Fibroblast of skin of back (primary cell): ENCODE measurements at regions not wholly inside any gene's neighbourhood (a gene's known extent, or its start where the extent isn't known, plus 50 kb on each side); places are given as distances from the start of the nearest gene placed in this dataset.
"Not testable (repeated sequence)": the region's sequence is repeated elsewhere in the genome, so short reads cannot be mapped to it uniquely, and the experiment has no call there.

Experiments
- DNase-seq: peaks from one replicate; pipeline ENCODE4 v3.0.0-alpha.2; 2013

DNA sequence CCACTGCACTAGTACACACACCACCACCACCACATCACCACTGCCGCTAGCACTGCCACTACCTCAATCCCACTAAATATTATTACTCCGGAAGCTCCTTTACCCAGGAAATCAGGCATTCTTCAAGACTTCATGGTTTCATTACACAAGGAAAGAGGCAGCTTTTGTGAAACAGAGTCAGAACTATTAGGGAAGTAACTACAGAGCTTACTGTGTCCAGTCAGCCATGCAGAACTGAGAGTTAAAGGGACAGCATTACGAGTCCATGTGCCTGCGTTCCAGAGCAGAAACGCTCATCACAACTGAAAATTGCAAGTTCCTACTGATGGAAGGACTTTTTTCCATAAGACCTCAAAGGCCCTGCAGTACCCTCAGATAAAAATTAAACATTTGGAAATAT lies 103.2 kb upstream of the FRG1 start:
- DNase-seq = no peak

DNA sequence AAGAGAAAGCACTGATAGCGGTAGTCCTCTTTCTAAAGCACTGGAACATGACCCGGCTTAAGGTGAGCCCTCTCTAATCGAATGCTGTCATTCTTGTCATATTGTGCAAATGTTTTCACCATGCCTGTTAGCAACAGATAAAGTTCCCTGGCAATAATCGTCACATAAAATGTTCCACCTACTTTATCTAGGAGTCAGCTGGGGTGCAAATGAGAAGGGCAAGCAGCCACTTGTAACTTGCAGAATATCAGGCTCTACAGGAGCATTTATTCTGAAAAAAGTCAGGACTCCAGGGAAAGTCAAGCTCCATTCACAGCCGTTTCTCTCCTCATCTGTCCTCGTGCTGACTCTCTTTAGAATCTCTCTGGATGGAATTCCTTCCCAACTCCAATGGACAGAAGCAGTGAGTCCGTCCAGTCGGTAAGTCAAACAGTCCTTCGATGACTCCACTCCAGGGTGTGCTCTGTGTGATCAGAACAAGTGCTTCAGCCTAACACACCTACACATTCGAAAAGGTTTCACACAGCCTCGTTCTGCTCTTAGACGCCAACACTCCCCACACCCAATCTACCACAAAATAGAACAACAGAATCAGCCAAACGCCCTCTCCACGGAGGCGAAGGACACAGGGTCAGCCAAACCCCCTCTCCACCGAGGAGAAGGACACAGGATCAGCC lies 101.7 kb upstream of the FRG1 start:
- no peak for DNase-seq

GRCh38 chr4:189840356-189840755 lies 100.3 kb upstream of the FRG1 start:
- DNase-seq = no peak

DNA sequence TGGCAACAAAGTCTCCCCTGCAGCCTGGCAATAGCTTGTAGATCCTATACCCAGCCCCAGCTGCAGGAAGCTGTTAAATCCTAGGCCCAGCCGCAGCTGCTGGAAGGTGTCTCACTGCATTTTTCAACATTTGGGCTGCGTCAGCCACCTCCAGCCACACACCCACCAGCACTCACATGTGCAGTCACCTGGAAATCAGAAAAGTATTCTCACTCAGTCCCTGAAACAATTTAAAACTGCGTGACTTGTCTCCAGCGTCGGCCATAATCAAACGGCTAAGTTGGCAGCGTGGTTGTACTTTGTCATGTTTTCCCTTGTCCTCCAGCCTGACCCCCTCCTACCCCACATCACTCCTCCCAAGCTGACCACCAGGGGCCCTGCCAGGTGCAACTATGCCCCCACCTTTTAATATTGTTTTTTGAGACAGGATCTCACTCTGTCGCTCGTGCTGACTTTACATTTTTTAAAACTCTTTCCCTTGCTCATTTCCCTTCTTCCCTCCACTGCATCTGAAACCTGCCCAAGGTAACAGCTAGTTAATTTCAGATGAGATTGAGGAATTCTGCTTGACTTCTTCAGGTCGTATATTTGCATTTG lies 97.2 kb upstream of the FRG1 start:
- no peak for DNase-seq

DNA sequence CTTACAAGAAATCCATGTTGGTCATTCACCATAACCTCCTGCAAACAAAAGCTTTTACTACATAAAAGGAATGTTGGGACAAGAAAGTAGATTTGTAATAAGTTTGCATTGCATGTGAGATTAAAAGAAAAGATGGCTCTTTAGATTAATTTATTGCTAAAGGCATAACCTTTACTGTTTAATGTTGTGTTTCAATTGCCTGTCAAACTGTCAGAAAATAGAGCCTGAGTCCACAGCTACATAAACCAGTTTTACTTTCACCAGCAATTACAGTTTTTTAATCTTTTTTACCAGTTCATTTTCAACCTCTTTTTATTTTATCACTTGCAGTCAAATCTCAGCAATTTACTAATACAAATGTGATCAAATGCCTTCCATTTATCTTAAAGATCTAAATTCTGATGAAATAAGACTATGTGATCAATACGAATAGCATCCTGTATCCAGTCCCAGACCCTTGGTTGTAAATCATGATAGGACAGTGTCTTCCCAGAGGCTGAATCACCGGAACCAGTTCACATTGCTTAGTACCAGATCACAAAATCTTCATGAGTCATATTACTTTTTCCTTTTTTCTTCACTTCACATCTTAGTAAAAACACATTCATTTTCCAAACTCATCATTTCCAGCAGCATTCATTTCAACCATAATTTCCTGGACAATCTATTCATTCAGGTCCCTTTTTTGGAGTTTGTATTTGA lies 95.4 kb upstream of the FRG1 start:
- peak; percentile 43 for DNase-seq

DNA sequence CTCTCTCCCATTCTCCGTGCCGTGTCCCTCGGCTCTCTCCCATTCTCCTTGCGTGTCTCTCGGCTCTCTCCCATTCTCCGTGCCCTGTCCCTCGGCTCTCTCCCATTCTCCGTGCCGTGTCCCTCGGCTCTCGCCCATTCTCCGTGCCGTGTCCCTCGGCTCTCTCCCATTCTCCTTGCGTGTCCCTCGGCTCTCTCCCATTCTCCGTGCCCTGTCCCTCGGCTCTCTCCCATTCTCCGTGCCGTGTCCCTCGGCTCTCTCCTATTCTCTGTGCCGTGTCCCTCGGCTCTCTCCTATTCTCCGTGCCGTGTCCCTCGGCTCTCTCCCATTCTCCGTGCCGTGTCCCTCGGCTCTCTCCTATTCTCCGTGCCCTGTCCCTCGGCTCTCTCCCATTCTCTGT lies 94.6 kb upstream of the FRG1 start:
- not testable (repeated sequence) for DNase-seq

- not testable (repeated sequence) for DNase-seq
Observed at GRCh38 chr4:189846608-189847007, 94.1 kb upstream of the FRG1 start.

GRCh38 chr4:189848672-189849071 lies 92.0 kb upstream of the FRG1 start:
- DNase-seq = not testable (repeated sequence)

DNA sequence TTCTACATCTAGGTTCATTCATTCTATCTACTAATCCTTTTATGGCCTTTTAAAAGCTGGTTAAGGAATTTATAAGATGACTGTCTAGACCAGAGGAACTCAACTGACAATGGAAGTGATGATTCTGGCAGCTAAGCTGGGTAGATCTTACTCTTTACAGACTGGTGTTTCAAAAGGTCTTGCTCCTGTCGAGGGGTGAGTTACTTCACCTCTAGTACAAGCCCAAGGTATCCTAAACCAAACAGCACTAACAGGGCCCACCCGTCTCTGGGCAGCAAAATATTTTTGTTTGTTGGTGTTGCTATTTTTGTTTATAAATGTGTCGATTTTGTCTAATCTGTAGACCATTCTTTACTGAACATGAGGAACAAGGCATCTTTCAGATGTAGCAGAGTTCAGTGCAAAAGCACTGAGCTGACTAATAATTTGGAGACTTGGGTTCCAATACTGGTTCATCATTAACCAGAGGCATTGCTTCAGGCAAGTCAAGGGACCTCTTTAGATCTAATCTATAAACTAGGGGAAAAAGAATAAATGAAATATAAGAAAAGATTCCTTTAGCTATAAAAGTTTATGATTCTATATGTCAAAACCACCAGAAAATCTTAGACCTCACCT lies 90.3 kb upstream of the FRG1 start:
- DNase-seq = no peak

DNA sequence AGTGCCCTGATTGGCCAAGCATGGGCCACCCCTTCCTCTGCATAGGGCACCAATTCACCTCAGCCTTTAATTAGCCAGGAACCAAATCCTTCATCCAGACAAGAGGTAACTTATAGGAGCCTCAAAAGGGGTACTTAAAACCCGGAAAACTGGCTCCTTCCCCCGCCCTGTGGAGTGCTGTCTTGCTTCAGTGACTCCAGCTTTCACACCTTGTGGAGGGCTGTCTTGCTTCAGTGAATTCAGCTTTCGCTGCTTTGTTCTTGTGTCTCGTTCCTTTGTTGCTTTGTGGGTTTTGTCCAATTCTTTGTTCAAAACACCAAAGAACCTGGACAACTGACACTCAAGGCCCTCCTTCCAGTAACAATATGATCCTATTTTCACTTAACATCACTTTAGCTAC lies 82.2 kb upstream of the FRG1 start:
- DNase-seq = no peak

GRCh38 chr4:189861101-189861500 lies 79.6 kb upstream of the FRG1 start:
- DNase-seq = no peak

DNA sequence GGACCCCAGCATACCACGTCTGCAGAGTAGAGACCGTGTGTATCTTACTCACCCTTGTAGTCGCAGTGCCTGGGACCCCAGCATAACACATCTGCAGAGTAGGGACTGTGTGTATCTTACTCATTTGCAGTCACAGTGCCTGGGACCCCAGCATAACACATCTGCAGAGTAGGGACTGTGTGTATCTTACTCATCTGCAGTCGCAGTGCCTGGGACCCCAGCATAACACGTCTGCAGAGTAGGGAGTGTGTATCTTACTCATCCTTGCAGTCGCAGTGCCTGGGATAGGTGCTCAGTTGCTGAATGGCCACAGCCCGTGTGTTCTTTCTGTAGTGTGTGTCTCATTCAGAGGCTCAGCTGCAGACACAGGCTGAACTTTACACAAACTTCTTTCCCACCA lies 71.4 kb upstream of the FRG1 start:
- no peak for DNase-seq

DNA sequence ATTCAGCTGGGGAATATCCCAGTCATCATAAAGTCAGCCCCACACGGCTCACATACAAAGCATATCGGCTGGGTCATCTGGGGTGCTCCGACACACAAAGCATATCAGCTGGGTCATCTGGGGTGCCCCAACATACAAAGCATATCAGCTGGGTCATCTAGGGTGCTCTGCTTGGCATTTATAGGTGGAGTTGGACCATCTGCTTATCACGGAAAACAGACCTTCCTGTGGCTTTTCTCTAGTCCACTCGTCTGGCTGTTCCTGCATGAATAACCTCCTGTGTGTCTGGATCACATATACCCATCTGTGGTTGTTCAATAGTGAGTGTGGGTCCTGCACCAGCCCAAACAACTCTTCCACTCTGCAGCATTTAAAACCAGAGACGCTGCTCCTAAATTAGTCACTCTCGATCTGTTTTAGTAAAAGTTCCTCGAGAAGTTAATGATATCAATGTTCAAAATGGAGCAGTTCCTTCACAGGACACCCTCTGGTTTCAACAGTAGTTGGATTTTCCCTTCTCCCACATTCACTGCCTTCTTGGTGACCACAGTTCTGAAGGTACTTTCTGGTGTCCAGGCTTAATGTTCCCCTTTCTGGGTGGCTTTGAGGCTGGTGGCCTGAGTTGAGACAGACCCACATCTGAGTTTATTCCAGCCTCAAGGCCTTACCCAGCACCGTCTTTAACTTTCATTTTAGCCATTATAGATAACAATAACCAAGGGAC lies 70.0 kb upstream of the FRG1 start:
- no peak for DNase-seq

DNA sequence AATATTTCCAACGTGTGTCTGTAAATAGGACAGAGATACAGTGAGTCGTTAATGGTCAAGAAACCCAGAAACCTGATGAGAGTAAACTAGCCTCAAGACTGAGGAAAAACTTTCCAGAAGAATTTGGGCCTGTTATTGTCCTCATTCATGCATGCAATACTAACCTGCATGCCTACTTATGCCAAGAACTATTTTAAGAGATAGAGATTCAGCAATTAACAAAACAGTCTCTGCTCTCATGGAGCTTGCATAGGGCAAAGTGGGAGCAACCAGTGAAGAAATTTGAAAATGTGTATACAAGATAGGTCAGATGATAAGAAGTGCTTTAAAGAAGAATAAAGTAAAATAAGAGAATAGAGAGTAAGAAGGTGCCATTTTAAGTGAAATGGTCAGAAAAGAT lies 66.1 kb upstream of the FRG1 start:
- no peak for DNase-seq

DNA sequence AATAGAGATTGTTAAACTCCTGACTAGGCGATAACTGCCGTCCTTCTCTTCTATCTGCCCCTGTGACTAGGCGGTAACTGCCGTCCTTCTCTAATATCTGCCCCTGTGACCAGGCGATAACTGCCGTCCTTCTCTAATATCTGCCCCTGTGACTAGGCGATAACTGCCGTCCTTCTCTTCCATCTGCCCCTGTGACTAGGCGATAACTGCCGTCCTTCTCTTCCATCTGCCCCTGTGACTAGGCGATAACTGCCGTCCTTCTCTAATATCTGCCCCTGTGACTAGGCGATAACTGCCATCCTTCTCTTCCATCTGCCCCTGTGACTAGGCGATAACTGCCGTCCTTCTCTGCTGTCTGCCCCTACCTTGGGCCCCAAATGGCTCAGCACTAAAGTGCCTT lies 59.5 kb upstream of the FRG1 start:
- not testable (repeated sequence) for DNase-seq

DNA sequence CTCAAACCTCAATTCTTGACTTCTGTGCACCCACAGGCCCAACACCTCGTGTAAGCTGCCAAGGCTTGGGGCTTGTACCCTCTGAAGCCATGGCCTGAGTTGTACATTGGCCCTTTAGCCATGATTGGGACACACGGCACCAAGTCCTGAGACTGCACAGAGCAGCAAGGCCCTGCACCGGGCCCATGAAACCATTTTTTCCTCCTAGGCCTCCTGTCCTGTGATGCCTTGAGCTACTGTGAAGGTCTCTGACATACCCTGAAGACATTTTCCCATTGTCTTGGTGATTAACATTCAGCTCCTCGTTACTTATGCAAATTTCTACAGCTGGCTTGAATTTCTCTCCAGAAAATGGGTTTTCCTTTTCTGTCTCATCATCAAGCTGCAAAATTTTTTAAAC lies 52.3 kb upstream of the FRG1 start:
- DNase-seq = not testable (repeated sequence)
